ENCODE measurements at regions not wholly inside any gene's neighbourhood (a gene's known extent, or its start where the extent isn't known, plus 50 kb on each side); places are given as distances from the start of the nearest gene placed in this dataset.

- no peak for TF ChIP-seq POLR2A (IDR thresholded peaks at IDR 0.05; ENCODE audit: low read depth, low read length)
- no peak for TF ChIP-seq BHLHE40 (IDR thresholded peaks at IDR 0.05; ENCODE audit: low read depth, low read length)
- TF ChIP-seq ELK1 (IDR thresholded peaks at IDR 0.05; ENCODE audit: borderline replicate concordance, low read depth, low read length): no peak
- no peak for TF ChIP-seq RAD21 (IDR thresholded peaks at IDR 0.05; ENCODE audit: low read length)
- no peak for TF ChIP-seq RCOR1 (IDR thresholded peaks at IDR 0.05; ENCODE audit: insufficient replicate concordance, low read length)
- TF ChIP-seq CTCF (conservative IDR thresholded peaks at IDR 0.05; ENCODE audit: low read depth, low read length): no peak
- TF ChIP-seq RFX5 (IDR thresholded peaks at IDR 0.05; ENCODE audit: low read depth, low read length): no peak
- TF ChIP-seq SMC3 (IDR thresholded peaks at IDR 0.05; ENCODE audit: low read depth, low read length): no peak
- no peak for TF ChIP-seq MAFK (IDR thresholded peaks at IDR 0.05; ENCODE audit: low read depth, low read length)
- no peak for TF ChIP-seq CEBPB (IDR thresholded peaks at IDR 0.05; ENCODE audit: low read depth, low read length)
- TF ChIP-seq CHD1 (IDR thresholded peaks at IDR 0.05; ENCODE audit: low read depth, low read length): no peak
- no peak for TF ChIP-seq MXI1 (IDR thresholded peaks at IDR 0.05; ENCODE audit: borderline replicate concordance, low read depth, low read length)
- no peak for TF ChIP-seq FOS (IDR thresholded peaks at IDR 0.05; ENCODE audit: low read depth, low read length)
Observed at GRCh38 chr9:20074291-20074690, 285.5 kb upstream of the SLC24A2 start.
